ENCODE measurements at regions not wholly inside any gene's neighbourhood (a gene's known extent, or its start where the extent isn't known, plus 50 kb on each side); places are given as distances from the start of the nearest gene placed in this dataset.
A peak's percentile ranks its signal among the peaks of the same experiment; 100 is the strongest.

- TF ChIP-seq SPI1 (IDR thresholded peaks at IDR 0.05; ENCODE audit: borderline replicate concordance, insufficient read depth, low read depth, low read length), result peak; percentile 14; the same call in 1 of the 2 replicates
- no peak for TF ChIP-seq IRF3 (IDR thresholded peaks at IDR 0.05)
- peak; percentile 46 for TF ChIP-seq MEF2B (IDR thresholded peaks at IDR 0.05; ENCODE audit: partially characterized antibody, poor library complexity, severe bottlenecking)
- no peak for TF ChIP-seq BACH1 (IDR thresholded peaks at IDR 0.05; ENCODE audit: borderline replicate concordance)
- TF ChIP-seq ZBTB11 (CRISPR knock-in tag; IDR thresholded peaks at IDR 0.05), result no peak
- no peak for TF ChIP-seq MAX (IDR thresholded peaks at IDR 0.05; ENCODE audit: low read depth, low read length)
- no peak for TF ChIP-seq RELA (IDR thresholded peaks at IDR 0.05; ENCODE audit: borderline replicate concordance, partially characterized antibody)
- TF ChIP-seq ZBTB4 (CRISPR knock-in tag; IDR thresholded peaks at IDR 0.05), result no peak
- no peak for TF ChIP-seq KDM1A (IDR thresholded peaks at IDR 0.05; ENCODE audit: borderline replicate concordance)
- TF ChIP-seq TCF3 (IDR thresholded peaks at IDR 0.05; ENCODE audit: borderline replicate concordance, insufficient read depth, low read depth, low read length), result no peak
- no peak for TF ChIP-seq ASH2L (IDR thresholded peaks at IDR 0.05; ENCODE audit: borderline replicate concordance, low read depth)
- no peak for TF ChIP-seq NFYB (IDR thresholded peaks at IDR 0.05; ENCODE audit: insufficient read depth, low read depth, low read length)
- no peak for TF ChIP-seq NFYA (IDR thresholded peaks at IDR 0.05; ENCODE audit: borderline replicate concordance, low read depth, low read length)
Measured at GRCh38 chr7:81839708-81840369, 70.0 kb upstream of the HGF start (continued).

Data from GM12878 (cell line).